VCaP (cell line): ENCODE measurements at regions not wholly inside any gene's neighbourhood (a gene's known extent, or its start where the extent isn't known, plus 50 kb on each side); places are given as distances from the start of the nearest gene placed in this dataset.
A peak's percentile ranks its signal among the peaks of the same experiment; 100 is the strongest.

Experiments
- H3K27ac ChIP-seq: fragments of 450-650 bp; 2 replicates; pipeline ENCODE4 v1.5.1; 2017
- TF ChIP-seq, protein P1 (sequence below): fragments of 450-650 bp; conservative IDR thresholded peaks from 2 replicates; pipeline ENCODE4 v1.5.1; 2017; ENCODE audit warnings: mild to moderate bottlenecking, moderate library complexity

DNA sequence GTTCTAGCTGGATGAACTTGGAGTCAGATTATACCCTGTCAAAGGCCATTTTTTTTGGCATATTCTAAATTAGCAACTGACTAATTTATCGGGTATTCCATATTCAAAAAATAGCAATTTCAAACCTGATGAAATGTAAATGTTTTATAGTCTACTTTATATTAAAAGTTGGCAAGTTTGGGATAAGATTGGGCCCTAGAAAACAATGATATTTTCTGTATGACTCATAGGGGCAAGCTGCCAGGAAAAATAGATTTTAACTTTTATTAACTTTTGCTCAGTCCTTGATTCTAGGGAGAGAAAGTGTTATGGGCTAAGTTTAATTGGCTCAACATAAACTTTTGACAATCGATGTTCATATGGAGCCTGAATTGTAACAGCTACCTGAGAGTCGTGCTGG is 576.9 kb upstream of the B3GALT2 start:
- peak overlapping the region; percentile 45 for H3K27ac ChIP-seq
- TF ChIP-seq, protein P1, sequence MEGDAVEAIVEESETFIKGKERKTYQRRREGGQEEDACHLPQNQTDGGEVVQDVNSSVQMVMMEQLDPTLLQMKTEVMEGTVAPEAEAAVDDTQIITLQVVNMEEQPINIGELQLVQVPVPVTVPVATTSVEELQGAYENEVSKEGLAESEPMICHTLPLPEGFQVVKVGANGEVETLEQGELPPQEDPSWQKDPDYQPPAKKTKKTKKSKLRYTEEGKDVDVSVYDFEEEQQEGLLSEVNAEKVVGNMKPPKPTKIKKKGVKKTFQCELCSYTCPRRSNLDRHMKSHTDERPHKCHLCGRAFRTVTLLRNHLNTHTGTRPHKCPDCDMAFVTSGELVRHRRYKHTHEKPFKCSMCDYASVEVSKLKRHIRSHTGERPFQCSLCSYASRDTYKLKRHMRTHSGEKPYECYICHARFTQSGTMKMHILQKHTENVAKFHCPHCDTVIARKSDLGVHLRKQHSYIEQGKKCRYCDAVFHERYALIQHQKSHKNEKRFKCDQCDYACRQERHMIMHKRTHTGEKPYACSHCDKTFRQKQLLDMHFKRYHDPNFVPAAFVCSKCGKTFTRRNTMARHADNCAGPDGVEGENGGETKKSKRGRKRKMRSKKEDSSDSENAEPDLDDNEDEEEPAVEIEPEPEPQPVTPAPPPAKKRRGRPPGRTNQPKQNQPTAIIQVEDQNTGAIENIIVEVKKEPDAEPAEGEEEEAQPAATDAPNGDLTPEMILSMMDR, result no peak

GRCh38 chr1:193762236-193762635 is 575.8 kb upstream of the B3GALT2 start:
- peak overlapping the region; percentile 45 for H3K27ac ChIP-seq
- TF ChIP-seq, protein P1, result no peak

- TF ChIP-seq, protein P1, result no peak
- H3K27ac ChIP-seq, result no peak overlapping the region
Measured at GRCh38 chr1:193755441-193755840, 569.0 kb upstream of the B3GALT2 start.

DNA sequence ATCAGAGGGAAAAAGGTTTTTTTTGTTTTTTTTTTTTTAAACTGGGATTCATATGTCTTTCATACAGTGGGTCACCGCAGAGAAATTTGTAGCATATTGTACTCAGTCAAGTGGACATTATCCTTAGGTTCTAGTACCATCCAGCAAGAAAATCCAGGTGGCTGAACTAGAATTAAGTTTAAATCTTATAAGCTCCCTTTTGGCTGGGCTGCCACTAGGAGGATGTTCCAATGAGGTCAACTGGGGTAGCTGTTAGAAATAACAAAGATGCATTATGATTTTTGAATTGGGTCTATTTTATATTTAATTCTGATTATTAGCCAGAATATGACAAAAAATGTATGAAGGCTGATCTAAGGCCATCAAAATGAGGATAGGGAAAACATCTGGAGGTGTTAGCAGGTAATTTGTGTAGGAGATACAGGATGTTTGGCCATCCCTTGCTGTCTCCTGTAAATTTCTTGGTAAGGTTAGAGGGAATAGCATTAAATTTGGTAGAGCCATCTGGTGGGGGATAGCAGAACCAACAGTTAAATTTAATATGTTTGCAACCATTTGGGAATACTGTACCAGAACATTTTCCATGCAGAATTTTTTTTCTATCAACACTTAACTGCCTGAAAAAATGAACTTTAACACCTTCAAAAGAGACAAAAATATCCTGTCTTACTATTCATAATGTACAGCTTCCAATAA is 568.5 kb upstream of the B3GALT2 start:
- H3K27ac ChIP-seq, result no peak overlapping the region
- TF ChIP-seq, protein P1, result peak; percentile 58

DNA sequence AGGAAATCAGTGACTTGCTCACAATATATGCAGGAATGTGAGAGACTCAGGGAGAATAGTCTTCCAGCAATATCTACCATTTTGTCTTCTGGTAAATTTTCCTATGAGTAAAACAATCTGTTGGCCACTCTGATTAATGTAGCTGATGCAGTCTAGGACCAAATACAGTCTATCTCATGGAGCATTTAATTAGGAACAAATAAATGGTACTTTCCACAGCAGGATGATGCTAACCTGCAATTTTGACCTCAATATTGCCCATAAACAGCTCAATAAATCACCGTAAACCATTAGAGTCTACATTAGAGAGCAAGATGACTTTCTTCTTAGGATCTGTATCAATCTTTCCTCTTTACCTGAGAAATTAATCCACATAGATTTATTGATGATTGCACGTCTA is 567.7 kb upstream of the B3GALT2 start:
- H3K27ac ChIP-seq, result no peak overlapping the region
- TF ChIP-seq, protein P1, result no peak

GRCh38 chr1:193753038-193753756 is 566.8 kb upstream of the B3GALT2 start:
- TF ChIP-seq, protein P1, result no peak
- H3K27ac ChIP-seq, result no peak overlapping the region

DNA sequence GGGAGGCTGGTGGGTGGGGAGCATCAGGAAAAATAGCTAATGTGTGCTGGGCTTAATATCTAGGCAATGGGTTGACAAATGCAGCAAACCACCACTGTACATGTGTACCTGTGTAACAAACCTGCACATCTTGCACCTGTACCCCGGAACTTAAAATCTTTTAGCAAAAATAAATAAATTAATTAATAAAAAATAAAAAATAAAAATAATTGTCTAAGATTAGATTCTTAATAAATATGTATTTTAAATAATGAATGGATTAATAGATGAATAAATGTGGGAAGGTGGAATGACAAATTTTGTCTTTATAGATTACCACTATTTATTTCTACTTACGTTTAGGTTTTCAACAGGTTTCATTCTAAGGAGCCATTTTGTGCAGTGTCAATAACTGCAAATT is 563.5 kb upstream of the B3GALT2 start:
- TF ChIP-seq, protein P1, result no peak
- H3K27ac ChIP-seq, result no peak overlapping the region
